GF-D8 (cell line): ENCODE measurements at regions not wholly inside any gene's neighbourhood (a gene's known extent, or its start where the extent isn't known, plus 50 kb on each side); places are given as distances from the start of the nearest gene placed in this dataset.

Experiments used
- DNase-seq: peaks from one replicate; lab custom pipeline; 2025; lab: John Stamatoyannopoulos, UW

DNA sequence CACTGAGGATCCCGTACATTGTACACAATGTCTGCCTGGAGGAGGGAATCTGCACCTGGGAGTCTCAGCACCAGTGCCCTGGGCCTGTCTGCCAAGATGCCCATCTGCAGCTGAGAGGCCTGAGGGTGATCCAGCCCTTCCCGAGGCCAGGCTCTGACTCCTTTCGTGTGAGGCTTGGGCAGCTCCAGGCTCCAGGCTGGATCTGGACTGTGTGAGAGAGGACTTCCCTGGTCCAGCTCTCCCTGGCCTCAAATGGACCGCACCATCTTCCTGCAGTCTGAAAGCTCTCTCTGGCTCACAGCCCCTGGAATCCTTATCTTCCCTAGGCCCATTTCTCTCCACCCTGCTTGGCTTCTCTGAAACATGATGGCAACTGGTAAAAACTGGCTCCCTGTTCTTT, 324.6 kb downstream of the DYSF start:
- no peak for DNase-seq

GRCh38 chr2:71776227-71776626, 322.9 kb downstream of the DYSF start:
- no peak for DNase-seq

- DNase-seq: no peak
Measured at GRCh38 chr2:71773218-71773617, 319.9 kb downstream of the DYSF start.

GRCh38 chr2:71772510-71773172, 319.3 kb downstream of the DYSF start:
- DNase-seq: no peak

- no peak for DNase-seq
Measured at GRCh38 chr2:71767663-71768062, 314.3 kb downstream of the DYSF start.

DNA sequence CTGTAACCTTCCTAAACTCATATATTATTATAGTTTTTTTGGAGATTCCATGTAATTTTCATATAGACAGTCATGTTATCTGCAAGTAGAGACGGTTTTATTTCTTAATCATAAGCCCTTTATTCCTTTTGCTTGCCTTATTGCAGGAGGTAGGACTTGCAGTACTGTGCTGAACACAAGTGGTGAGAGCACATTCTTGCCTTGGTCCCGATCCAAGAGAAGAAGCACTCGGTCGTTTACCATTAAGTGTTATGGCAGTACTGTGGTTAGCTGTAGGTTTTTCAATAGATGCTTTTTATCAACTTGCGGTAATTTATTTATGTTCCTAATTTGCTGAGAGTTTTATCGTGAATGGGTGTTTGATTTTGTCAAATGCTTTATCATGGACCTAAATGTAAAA, 305.7 kb downstream of the DYSF start:
- DNase-seq: no peak

- DNase-seq: no peak
Measured at GRCh38 chr2:71757351-71757750, 304.0 kb downstream of the DYSF start.

DNA sequence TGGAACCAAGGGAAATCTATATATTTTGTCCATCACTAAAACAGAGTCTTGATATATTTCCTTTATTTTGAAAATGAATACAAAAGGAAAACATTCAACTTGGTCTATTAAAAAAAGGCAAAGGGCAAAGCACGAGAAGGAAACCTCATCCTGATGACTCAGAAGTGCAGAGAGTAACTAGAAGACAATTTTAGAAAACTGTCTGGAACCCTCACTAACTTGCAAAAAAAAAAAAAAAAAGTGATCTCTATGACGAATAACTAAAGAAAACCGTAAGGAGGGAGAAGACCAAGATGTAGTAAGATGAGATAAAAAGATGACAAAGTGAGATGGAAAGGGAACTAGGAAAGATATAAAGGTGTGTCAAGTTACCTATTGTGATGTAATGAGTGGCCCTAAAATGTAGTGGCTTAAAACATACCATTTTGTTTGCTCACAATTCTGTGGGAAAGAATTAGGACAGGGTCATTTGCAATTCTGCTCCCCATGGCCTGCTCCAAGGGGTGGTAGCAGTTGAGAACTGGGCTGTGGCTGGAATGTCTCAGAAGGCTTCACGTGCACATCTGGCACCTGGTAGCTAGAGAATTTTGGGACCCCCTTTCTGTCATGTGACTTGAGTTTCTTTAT, 303.0 kb downstream of the DYSF start:
- no peak for DNase-seq

GRCh38 chr2:71751590-71751989, 298.2 kb downstream of the DYSF start:
- DNase-seq: no peak

DNA sequence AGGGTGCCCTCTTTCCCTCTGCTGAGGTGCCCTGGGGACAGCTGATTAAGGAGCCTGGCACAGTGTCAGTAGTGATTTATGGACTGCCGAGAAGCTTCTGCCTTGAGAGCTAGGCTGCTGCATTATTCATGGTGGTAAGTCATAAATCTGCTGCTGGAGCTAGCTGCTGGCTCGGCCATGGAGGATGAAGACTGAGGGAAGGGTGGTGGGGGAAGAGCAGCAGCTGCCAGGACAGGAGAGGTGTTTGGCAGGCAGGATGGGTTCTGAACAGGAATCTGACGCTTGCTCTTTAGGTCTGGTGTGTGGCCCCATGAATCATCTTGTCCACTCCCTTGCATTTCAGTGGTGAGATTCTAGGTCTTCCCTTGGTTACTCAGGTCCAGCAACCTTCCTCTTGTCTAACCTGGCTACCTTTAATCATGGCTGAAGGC, 296.3 kb downstream of the DYSF start:
- no peak for DNase-seq

DNA sequence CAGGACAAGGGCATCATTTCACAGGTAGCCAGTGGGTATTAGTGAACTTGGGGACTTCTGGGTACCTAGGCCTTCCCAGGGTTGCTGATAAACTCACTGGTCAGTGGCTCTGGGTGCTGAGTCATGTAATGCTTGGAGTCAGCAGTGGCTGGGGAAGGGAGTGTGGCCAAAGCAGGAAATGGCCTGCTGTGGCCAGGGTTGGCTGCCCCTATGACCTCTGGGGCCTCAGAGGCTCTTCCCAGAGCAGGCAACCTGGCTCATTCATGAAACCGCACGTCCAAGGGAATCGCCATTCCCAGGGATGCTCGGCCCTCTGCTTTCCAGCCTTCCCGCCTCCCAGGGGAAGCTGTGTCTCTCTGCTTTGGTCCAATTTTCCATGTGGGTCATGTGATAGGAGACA, 294.9 kb downstream of the DYSF start:
- DNase-seq: no peak

GRCh38 chr2:71747559-71747958, 294.2 kb downstream of the DYSF start:
- DNase-seq: no peak

GRCh38 chr2:71746946-71747501, 293.7 kb downstream of the DYSF start:
- no peak for DNase-seq

DNA sequence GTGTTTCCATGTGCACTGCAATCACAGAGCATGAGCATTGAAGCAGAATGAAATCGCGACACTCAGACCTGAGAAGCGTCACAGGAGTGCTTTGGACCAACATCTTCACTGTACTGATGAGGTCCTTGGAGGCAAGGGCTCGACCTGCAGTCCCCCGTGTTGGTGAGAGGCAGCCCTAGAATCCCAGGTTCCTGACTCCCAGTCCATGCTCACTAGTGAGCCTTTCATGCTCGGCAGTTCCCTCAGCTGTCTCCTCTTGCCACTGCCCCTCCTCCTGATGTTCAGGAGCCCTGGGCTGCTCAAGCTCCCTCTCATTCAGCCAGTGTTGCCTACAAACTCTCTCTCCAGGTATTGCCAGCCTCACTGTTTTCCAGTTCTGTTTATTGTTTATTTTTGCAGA, 291.4 kb downstream of the DYSF start:
- no peak for DNase-seq

DNA sequence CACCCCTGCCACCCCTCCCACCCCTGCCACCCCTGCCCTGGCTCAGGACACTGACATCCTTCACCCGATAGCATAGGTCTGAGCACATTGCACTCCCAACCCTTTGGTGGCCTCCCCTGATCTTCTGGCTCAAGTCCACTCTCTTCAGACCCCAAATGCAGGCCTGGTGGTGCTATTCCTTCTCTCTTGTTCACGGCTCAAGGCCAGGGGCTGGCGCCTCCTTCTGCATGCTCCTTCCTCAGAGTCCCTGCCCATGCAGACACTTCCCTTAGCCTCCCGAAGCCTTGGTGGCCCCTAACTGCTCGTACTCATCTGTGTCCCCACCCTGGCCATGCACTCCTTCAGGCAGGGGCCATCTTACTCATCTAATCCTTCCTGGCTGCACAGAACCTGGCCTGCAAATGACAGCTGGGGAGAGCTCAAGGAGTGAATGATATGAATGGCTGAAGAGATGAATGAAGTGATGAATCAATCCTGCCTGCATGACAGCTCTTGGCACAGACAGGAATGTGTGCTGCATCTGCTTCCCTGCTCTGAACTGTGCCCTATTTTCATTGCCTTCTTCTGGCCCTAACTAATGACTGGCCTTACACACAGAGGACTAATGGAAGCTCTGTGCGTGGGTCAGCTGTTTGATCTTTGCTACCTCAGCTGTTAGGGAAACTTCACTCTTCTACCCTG, 290.8 kb downstream of the DYSF start:
- no peak for DNase-seq

DNA sequence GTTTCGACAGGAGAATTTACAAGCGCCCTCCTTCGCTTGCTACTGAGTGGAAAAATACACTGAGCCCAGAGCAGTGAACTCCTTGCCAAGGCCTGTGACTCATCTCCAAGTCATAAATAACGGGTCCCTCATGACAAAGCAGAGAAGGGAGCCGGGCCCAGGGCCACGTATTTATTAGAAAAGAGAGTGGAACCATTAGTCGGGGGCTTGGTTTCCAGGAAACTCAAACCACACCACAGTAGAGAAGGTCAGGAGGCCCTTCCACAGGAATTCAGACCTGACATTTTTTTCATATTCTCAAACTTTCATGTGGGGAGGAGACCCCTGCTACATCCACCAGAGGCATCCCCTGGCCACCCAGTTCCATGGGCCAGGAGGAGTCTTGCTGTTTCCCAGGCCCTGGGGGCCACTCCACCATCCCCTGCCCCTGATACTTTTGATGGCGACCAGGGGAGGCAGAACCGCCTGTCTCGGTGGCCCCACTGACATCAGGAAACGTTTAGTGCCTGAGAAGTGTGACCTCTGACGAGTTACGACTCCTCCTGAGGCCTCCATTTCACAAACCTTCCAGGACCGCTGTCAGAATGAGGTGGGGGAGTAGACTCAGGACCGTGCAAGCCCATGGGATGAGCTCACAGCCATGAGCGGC, 289.7 kb downstream of the DYSF start:
- DNase-seq: no peak

DNA sequence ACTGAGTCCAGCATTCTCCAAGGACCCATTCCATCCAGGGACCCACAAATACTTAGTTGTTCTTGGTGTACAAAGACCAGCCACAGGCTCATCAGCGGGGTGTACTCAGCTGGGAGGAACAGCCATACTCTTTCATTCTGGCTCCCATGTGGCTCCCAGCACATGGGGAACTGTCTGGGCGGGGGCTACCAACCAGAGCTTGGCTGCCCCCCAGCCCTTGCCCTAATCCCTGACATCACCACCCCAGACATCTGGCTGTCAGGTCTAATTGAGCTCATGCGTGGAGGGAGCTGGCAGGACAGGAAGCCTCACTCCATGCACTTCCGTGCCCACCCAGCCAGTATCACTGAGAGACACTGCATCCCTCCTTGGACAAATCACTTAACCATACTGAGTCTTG, 283.6 kb downstream of the DYSF start:
- DNase-seq: no peak

- DNase-seq: no peak
Measured at GRCh38 chr2:71736091-71736861, 282.9 kb downstream of the DYSF start.
